ENCODE measurements at regions not wholly inside any gene's neighbourhood (a gene's known extent, or its start where the extent isn't known, plus 50 kb on each side); places are given as distances from the start of the nearest gene placed in this dataset.

- no peak for DNase-seq (ENCODE audit: low spot score)
These were observed 123.1 kb downstream of the OSR1 start for GRCh38 chr2:19235308-19235707.

DNA sequence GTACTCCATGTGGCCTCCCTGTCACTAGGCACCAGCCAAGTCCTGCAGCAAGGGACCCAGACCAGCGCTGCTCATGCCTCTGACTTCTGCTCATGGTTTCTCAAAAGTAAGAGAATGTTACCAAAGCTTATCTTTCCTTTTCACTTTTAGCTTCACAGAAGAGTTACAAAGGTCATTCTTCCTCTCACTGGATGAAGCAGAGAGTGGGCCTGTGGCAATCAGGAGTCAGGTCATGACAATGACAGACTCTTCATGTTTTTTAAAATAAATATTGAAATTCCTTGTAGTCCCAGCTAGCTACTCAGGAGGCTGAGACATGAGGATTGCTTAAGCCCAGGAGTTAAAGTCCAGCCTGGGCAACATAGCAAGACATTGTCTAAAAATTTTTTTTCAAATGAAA is 126.1 kb downstream of the OSR1 start:
- no peak for DNase-seq (ENCODE audit: low spot score)

DNA sequence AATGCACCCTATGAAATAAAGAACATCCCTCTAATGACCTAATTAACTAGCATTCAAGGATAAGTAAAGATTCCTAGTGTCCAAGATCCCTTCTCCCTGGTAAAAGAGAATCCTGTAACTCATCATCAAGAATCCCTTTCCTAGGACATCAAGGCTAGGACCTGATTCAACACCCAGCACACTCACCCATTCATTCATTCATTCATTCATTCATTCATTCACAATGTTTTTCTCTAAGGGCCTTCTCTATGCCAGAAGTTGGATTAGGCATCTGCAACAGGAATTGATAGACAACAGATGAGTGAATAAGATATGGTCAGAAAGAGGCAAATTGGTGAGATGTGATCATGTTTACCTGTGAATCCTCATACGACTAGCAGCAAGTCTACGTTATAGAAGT is 126.8 kb downstream of the OSR1 start:
- no peak for DNase-seq (ENCODE audit: low spot score)

GRCh38 chr2:19230626-19231025 is 127.8 kb downstream of the OSR1 start:
- DNase-seq (ENCODE audit: low spot score): no peak

- DNase-seq (ENCODE audit: low spot score): peak; percentile 71
These were observed 129.7 kb downstream of the OSR1 start for GRCh38 chr2:19228715-19229114.

DNA sequence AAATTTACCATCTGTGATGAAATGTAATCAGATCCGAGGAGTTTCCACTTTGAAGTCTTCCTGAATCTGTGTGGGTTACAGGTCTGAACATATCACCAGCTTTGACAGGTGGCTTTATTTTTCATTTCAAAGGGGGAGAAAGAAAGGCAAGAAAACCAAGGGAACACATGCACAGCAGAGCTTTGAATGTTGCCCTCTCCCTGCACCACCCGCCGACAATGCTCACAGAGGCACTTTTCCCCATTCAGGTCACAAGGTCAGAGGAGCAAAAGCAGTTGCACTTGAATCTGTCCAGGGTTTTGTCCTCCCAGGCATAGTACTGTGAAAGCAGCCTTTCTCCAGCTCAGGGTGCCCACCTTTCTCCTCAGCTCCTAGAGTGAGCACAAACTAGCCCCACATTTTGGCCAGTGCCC is 130.2 kb downstream of the OSR1 start:
- DNase-seq (ENCODE audit: low spot score): no peak

GRCh38 chr2:19226871-19227270 is 131.6 kb downstream of the OSR1 start:
- DNase-seq (ENCODE audit: low spot score): no peak

GRCh38 chr2:19226386-19226785 is 132.0 kb downstream of the OSR1 start:
- DNase-seq (ENCODE audit: low spot score): no peak

DNA sequence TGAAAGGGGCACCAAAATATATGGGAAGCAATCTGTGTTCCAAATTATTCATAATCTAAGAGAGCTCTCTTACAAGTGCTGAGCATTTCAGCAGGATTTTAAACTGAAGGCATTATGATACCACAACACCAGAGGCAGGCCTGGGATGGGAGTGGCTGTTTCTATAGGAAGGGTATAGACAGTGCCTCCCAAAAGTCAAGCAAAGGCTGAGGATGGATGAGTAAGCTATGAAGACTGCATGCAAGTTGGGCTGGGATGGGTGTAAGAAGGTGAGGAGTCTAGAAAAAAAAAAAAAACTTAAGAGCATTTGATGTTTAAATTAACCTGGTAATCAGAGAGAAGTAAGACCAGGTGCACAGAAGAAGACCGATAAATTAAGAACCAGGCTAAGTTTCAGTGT is 132.5 kb downstream of the OSR1 start:
- no peak for DNase-seq (ENCODE audit: low spot score)

DNA sequence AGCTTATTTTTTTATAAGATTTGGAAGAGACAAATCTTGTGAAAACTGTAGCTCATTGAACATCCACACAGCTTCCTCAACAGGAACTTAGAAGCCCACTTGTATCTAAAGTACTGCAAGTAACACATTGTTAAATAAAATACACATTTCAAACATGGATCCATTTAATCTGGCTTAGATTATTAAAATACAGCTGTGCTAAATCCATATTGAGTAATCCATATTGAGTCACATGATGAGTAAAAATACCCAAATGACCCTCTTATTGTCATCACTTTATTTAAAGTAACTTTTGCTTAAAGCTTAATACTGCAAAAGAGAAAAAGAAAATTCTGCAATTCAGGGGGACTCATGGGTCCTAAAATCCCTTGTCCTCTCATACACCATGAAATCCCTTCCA is 133.3 kb downstream of the OSR1 start:
- DNase-seq (ENCODE audit: low spot score): no peak

GRCh38 chr2:19224486-19224885 is 133.9 kb downstream of the OSR1 start:
- no peak for DNase-seq (ENCODE audit: low spot score)

DNA sequence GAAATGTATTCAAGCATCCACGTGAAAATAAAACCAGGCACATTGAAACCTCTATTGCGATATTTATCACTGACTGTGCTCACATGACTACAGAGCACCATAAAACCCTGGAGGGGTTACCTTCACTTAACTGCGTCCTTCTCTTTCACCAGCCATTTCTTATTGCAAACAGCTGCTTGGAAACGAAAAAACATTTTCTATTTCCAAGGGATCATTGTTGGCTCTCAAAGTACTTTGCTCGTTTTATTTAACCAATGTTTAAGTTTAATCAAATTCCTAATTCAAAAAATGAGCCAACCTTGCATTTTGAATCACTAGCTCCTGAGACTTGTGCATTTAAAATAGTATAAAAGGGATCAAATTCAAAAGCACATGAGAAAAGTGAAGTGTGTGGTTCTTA is 134.4 kb downstream of the OSR1 start:
- DNase-seq (ENCODE audit: low spot score): no peak

DNA sequence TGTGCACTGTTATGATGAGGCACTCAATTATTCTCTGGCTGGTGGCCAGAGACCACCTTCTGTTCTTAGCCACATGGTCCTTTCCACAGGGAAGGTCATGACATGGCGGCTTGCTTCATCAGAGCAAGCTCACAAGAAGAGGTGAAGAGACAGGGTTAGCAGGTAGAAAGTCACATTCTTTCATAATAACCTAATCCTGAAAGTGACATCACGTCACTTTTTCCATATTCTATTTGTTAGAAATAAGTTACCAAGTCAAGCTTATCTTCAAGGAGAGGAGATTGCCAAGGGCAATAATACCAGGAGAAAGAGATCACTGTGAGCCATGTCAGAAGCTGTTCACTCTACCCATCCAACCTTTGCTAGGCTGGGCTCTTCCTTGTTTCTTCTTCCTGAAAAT is 139.4 kb downstream of the OSR1 start:
- DNase-seq (ENCODE audit: low spot score): no peak

DNA sequence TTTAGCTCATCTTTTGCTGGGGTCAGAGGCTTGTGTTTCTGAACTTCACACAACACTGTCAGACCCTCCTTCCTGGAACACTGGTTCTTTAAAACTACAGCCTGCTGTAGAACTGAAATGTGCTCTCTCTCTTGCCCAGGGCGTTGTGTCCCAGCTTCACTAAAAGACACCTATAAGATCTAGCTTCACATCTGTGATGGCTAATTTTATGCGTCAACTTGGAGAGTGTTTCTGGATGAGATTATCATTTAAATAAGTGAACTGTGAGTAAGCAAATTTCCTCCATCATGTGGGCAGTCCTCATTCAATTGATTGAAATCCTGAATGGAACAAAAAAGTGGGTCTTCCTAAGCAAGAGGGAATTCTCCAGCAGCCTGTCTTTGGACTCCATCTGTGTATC is 140.3 kb downstream of the OSR1 start:
- DNase-seq (ENCODE audit: low spot score): no peak

- DNase-seq (ENCODE audit: low spot score): no peak
These were observed 141.5 kb downstream of the OSR1 start for GRCh38 chr2:19216676-19217602.

GRCh38 chr2:19216238-19216637 is 142.2 kb downstream of the OSR1 start:
- no peak for DNase-seq (ENCODE audit: low spot score)

DNA sequence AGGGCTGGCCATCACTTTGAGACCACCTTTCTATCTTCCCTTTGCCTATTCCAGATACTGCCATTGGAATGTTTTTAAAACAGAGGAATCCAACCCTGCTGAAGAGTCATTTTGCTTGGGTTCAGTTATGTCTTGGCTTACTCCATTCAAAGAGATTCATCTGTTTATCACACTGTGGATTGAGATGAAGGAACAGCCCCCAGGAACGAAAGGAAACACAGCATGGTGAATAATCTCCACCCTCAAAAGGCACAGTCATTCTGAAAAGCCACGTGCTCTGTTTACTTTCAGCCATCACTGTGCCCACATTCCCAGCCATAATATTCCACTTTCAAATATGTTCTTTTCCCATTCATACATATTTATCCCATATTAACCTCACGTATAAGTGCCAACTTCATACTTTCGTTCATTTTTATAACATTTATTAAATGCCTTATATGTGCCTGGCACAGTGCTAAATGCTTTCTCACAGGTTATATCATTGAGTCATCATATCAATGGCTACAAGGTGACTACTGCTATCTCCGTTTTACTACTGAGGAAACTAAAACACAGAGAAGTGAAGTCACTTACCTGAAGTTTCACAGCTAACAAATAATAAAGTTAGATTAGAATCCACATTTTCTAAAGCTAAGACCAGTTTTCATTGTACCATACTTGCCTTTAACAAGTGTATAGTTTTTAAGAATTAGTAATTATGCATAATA is 143.6 kb downstream of the OSR1 start:
- no peak for DNase-seq (ENCODE audit: low spot score)

DNA sequence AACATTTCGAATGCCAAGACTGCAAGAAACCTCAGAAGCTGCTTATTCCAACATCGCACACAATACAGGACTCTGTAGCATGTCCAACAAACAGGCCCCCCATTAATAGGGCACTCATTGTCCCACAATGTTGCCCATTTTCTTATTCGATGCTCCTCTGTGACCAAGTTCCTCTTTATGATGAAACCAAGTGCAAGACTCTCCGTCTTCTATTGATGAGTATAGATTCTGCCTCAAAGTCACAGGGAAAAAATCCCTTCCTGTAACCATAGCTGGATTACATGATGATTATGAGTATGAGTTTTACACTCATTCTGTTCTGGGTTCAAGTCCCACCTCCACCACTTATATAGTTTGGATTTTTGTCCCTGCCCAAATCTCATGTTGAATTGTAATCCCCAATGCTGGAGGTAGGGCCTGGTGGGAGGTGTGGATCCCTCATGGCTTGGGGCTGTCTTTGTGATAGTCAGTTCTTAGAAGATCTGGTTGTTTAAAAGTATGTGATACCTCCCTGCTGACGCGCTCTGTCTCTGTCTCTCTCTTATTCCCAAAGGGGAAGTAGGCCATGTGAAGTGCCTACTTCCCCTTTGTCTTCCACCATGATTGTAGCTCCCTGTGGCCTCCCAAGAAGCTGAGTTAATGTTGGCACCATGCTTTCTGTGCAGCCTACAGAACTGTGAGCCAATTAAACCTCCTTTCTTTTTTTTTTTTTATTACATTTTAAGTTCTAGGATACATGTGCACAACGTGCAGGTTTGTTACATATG is 148.7 kb downstream of the OSR1 start:
- DNase-seq (ENCODE audit: low spot score): no peak

GRCh38 chr2:19208479-19209199 is 149.8 kb downstream of the OSR1 start:
- no peak for DNase-seq (ENCODE audit: low spot score)

GRCh38 chr2:19207452-19207851 is 151.0 kb downstream of the OSR1 start:
- no peak for DNase-seq (ENCODE audit: low spot score)

DNA sequence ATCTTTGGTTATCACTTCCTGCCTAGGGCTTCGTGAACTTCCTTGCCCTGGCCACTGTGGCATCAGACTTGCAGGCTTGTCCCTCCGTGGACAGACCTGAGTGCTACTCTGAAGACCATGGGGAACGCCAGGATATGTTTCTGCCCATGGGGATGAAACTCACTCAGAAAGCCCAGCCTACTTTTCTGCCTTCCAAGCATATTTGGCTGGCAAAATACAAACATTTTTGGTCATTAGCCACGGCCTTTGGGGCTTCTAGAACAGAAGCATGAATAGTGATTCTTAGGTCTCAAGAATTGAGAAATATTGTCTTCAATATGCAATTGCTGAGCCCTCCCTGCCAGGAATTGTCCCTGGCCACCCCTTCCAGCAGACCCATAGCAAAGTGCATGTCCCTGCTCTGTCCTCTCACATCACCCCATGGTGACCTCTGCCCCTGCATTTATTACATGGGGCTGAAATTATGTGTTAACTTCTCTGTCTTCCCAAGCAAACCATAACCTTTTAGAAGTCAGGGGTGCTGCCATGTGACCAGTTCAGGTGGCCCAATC is 152.4 kb downstream of the OSR1 start:
- no peak for DNase-seq (ENCODE audit: low spot score)
